Thyroid gland (tissue), 4 donors: ENCODE measurements at regions not wholly inside any gene's neighbourhood (a gene's known extent, or its start where the extent isn't known, plus 50 kb on each side); places are given as distances from the start of the nearest gene placed in this dataset.

ENCODE experiments used
- DNase-seq, 2 donors: peaks; one replicate each; pipeline ENCODE4 v3.0.0-alpha.2; 2019
- H3K27ac ChIP-seq, 3 donors: fragments of 200-600 bp; sonication (generic); 1 replicate in 2 of 3; 2 replicates in 1 of 3; pipeline ENCODE4 v1.5.1; 2016 to 2019; ENCODE audit warnings: mild to moderate bottlenecking in 1 of 3, moderate library complexity in 1 of 3
- H3K27me3 ChIP-seq: fragments of 200-600 bp; sonication (generic); one replicate; pipeline ENCODE4 v1.5.1; 2019
- H3K36me3 ChIP-seq, 2 donors: fragments of 200-600 bp; sonication (generic); one replicate each; pipeline ENCODE4 v1.5.1; 2016 to 2019
- H3K4me1 ChIP-seq, 2 donors: fragments of 200-600 bp; sonication (generic); one replicate each; pipeline ENCODE4 v1.5.1; 2017 to 2019
- H3K4me3 ChIP-seq, 3 donors: fragments of 200-600 bp; sonication (generic); replicated peaks in 1 of 3; 1 replicate in 2 of 3; 2 replicates in 1 of 3; pipeline ENCODE4 v1.5.1; 2016; ENCODE audit warnings: mild to moderate bottlenecking in 1 of 3
- H3K9me3 ChIP-seq: fragments of 200-600 bp; sonication (generic); one replicate; pipeline ENCODE4 v1.5.1; 2017
- POLR2A ChIP-seq, 2 donors: fragments of 450-650 bp; IDR thresholded peaks; one replicate each; pipeline ENCODE4 v1.6.1; 2017; ENCODE audit warnings: antibody characterized with exemption in 2 of 2, mild to moderate bottlenecking in 2 of 2, moderate library complexity in 1 of 2
- WGBS, 2 donors: methylation state at CpG; one replicate each; pipeline ENCODE4 v1.1.5; 2017; 5-methylcytosine and 5-hydroxymethylcytosine counted together
- intact Hi-C: fragments of 100-400 bp; cut with DNase I; formaldehyde crosslinking; loops from one replicate; pipeline ENCODE4 v1.15.1; 2023
- TF ChIP-seq, protein P1 (sequence below), 6 experiments: fragments of 200-600 bp in 3 of 6; fragments of 450-650 bp in 3 of 6; sonication (generic) in 3 of 6; IDR thresholded peaks; one replicate each; pipeline ENCODE4 v1.5.1; 2016 to 2019; ENCODE audit warnings: antibody characterized with exemption in 6 of 6, mild to moderate bottlenecking in 2 of 6, inconsistent platforms in 1 of 6, moderate library complexity in 1 of 6

- DNase-seq = no peak
- TF ChIP-seq, protein P1, sequence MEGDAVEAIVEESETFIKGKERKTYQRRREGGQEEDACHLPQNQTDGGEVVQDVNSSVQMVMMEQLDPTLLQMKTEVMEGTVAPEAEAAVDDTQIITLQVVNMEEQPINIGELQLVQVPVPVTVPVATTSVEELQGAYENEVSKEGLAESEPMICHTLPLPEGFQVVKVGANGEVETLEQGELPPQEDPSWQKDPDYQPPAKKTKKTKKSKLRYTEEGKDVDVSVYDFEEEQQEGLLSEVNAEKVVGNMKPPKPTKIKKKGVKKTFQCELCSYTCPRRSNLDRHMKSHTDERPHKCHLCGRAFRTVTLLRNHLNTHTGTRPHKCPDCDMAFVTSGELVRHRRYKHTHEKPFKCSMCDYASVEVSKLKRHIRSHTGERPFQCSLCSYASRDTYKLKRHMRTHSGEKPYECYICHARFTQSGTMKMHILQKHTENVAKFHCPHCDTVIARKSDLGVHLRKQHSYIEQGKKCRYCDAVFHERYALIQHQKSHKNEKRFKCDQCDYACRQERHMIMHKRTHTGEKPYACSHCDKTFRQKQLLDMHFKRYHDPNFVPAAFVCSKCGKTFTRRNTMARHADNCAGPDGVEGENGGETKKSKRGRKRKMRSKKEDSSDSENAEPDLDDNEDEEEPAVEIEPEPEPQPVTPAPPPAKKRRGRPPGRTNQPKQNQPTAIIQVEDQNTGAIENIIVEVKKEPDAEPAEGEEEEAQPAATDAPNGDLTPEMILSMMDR (IDR thresholded peaks at IDR 0.05) = no peak
- no peak for TF ChIP-seq POLR2A (IDR thresholded peaks at IDR 0.05)
These were observed 350.1 kb upstream of the DACH1 start for GRCh38 chr13:72217142-72217541.

GRCh38 chr13:72208112-72208645 is 341.2 kb upstream of the DACH1 start:
- no peaks in the 10 kb centered on the region for H3K9me3 ChIP-seq
- TF ChIP-seq POLR2A (IDR thresholded peaks at IDR 0.05) = no peak
- TF ChIP-seq, protein P1 (IDR thresholded peaks at IDR 0.05) = no peak
- intact Hi-C loops = no loop called here

More at GRCh38 chr13:72217142-72217541, 350.1 kb upstream of the DACH1 start:
- Histone ChIP-seq H3K36me3 (no peaks in the 10 kb centered on the region), H3K27me3 (no peaks in the 10 kb centered on the region), H3K4me3 (no peak overlapping the region), H3K27ac (no peak overlapping the region), H3K4me1 (no peaks in the 10 kb centered on the region), H3K9me3 (no peaks in the 10 kb centered on the region)
- intact Hi-C loops = no loop called here
- 82 to 85% methylated on average over 2 of the region's 2 CpGs for WGBS, 2 donors

DNA sequence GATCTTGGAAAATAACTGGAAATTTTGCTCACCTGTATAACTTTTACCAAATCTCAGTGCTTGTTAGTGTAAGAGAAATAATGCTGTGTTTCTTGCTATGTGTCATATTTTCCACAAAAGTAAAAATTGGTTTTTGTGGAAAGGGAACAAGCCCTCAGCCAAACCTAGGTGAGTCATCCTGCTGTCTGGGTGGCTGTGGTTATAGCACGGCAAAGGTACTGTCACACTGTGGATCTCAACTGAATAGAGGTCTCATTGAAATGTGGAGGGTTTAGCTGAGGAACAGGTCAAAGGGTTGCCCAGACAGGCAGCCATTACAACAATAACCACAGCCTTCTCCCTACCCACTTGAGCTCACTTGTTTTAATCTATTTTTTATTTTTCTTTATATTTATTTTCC is 338.8 kb upstream of the DACH1 start:
- TF ChIP-seq POLR2A (IDR thresholded peaks at IDR 0.05) = no peak
- TF ChIP-seq, protein P1 (IDR thresholded peaks at IDR 0.05) = no peak
- Histone ChIP-seq H3K27ac (no peak overlapping the region), H3K27me3 (no peaks in the 10 kb centered on the region), H3K9me3 (no peaks in the 10 kb centered on the region), H3K4me1 (peaks cover 0 to 6% of the 10 kb centered on the region in 2 donors), H3K4me3 (no peak overlapping the region), H3K36me3 (no peaks in the 10 kb centered on the region)
- WGBS, 2 donors = 80 to 81% methylated on average over 1 of the region's 1 CpG
- DNase-seq = no peak
- intact Hi-C loops = no loop called here

More at GRCh38 chr13:72208112-72208645, 341.2 kb upstream of the DACH1 start:
- DNase-seq = no peak
- Histone ChIP-seq H3K27ac (no peak overlapping the region), H3K36me3 (no peaks in the 10 kb centered on the region), H3K27me3 (no peaks in the 10 kb centered on the region), H3K4me1 (no peaks in the 10 kb centered on the region), H3K4me3 (no peak overlapping the region)

DNA sequence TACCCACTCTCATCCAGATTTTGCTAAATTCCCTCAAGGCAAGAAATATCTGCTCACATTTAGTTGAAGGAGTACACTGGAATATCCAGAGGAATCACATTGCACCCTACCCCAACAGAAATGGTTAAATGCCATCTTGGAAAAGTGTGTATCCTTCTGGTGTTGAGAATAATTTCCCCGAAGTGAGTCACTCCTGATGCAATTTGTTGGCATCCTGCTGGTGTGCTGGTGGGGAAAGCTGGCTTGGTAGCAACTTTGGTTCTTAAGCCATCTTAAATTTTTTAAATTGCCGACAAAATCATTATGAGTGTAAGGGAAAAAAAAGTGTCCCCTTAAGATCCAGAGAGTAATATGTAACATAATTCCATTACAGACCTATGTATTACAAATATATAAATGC is 337.3 kb upstream of the DACH1 start:
- Histone ChIP-seq H3K9me3 (no peaks in the 10 kb centered on the region), H3K27me3 (no peaks in the 10 kb centered on the region), H3K4me3 (no peak overlapping the region), H3K4me1 (peaks cover 0 to 6% of the 10 kb centered on the region in 2 donors), H3K36me3 (no peaks in the 10 kb centered on the region), H3K27ac (no peak overlapping the region)
- TF ChIP-seq, protein P1 (IDR thresholded peaks at IDR 0.05) = no peak
- no peak for TF ChIP-seq POLR2A (IDR thresholded peaks at IDR 0.05)
- intact Hi-C loops = no loop called here
- 87 to 90% methylated on average over 2 of the region's 2 CpGs for WGBS, 2 donors
- DNase-seq = no peak

GRCh38 chr13:72201726-72202125 is 334.7 kb upstream of the DACH1 start:
- no peaks in the 10 kb centered on the region for H3K9me3 ChIP-seq
- peak; percentile 91 for DNase-seq
- no peak for TF ChIP-seq POLR2A (IDR thresholded peaks at IDR 0.05)
- TF ChIP-seq, protein P1 (IDR thresholded peaks at IDR 0.05) = peak in 2 of 6 experiments; percentile 11 to 12
- no peaks in the 10 kb centered on the region for H3K27me3 ChIP-seq
- no peaks in the 10 kb centered on the region for H3K36me3 ChIP-seq
- intact Hi-C loops = no loop called here
- peak overlapping the region in 2 of 3 donors; percentile 11 to 19 for H3K27ac ChIP-seq
- H3K4me3 ChIP-seq = no peak overlapping the region
- H3K4me1 ChIP-seq = peaks cover 0 to 6% of the 10 kb centered on the region in 2 donors
